ENCODE measurements at regions not wholly inside any gene's neighbourhood (a gene's known extent, or its start where the extent isn't known, plus 50 kb on each side); places are given as distances from the start of the nearest gene placed in this dataset.
"Not testable (repeated sequence)": the region's sequence is repeated elsewhere in the genome, so short reads cannot be mapped to it uniquely, and the experiment has no call there.

GRCh38 chr2:223269386-223269785 is 217.4 kb downstream of the KCNE4 start:
- Histone ChIP-seq H3K27me3 (no peaks in the 10 kb centered on the region), H3K9me3 (replicated peaks) (no peaks in the 10 kb centered on the region), H3K4me1 (no peaks in the 10 kb centered on the region), H3K4me3 (no peak overlapping the region), H3K27ac (no peak overlapping the region), H3K36me3 (no peaks in the 10 kb centered on the region)
- DNase-seq = no peak

- no peak for DNase-seq
- Histone ChIP-seq H3K4me3 (no peak overlapping the region), H3K4me1 (no peaks in the 10 kb centered on the region), H3K27me3 (no peaks in the 10 kb centered on the region), H3K36me3 (no peaks in the 10 kb centered on the region), H3K9me3 (replicated peaks) (no peaks in the 10 kb centered on the region), H3K27ac (no peak overlapping the region)
Observed at GRCh38 chr2:223270548-223270947, 218.6 kb downstream of the KCNE4 start.

DNA sequence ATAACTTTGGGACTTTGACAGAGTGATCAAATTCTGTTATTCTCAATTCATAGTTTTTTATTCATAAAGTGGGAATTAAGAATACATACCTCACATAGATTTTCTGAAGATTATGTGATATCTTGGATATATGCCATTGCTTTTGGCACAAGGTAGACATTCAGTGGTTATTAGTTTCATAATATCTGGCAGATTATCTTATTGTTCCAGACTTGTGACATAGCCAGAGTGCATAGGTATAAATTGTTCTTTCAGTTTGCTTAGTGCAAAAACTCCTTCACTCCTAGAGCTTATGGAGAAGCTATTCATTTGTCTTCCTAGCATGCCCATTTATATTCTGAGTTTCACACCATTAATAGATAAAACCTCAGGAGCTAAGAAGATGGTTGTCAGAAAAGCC is 222.0 kb downstream of the KCNE4 start:
- no peak overlapping the region for H3K4me3 ChIP-seq
- H3K36me3 ChIP-seq = no peaks in the 10 kb centered on the region
- no peaks in the 10 kb centered on the region for H3K27me3 ChIP-seq
- no peak for DNase-seq
- no peak overlapping the region for H3K27ac ChIP-seq
- no peaks in the 10 kb centered on the region for H3K9me3 ChIP-seq (replicated peaks)
- no peaks in the 10 kb centered on the region for H3K4me1 ChIP-seq

- no peak overlapping the region for H3K27ac ChIP-seq
- no peaks in the 10 kb centered on the region for H3K9me3 ChIP-seq (replicated peaks)
- H3K4me3 ChIP-seq = no peak overlapping the region
- H3K27me3 ChIP-seq = no peaks in the 10 kb centered on the region
- no peak for DNase-seq
- no peaks in the 10 kb centered on the region for H3K4me1 ChIP-seq
- no peaks in the 10 kb centered on the region for H3K36me3 ChIP-seq
Observed at GRCh38 chr2:223282221-223282620, 230.2 kb downstream of the KCNE4 start.

GRCh38 chr2:223283329-223283728 is 231.3 kb downstream of the KCNE4 start:
- Histone ChIP-seq H3K27me3 (no peaks in the 10 kb centered on the region), H3K9me3 (replicated peaks) (no peaks in the 10 kb centered on the region)

DNA sequence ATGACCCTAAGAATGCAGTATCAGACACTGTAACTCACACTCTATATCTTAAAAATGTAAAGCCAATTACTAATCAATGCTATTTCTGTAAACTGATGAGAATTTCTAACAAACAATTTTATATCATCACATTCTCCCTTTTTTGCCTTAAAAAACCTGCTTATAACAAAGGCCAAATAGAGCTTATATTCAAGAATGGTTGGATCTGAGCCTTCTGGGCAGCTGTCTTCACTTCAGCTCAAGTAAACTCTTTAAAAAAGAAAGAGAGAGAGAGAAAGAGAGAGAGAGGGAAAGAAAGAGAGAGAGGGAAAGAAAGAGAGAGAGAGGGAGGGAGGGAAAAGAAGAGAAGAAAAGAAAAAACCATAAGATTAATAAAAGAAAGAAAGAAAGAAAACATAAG is 231.8 kb downstream of the KCNE4 start:
- H3K27me3 ChIP-seq = no peaks in the 10 kb centered on the region
- no peaks in the 10 kb centered on the region for H3K4me1 ChIP-seq
- no peaks in the 10 kb centered on the region for H3K36me3 ChIP-seq
- DNase-seq = no peak
- no peak overlapping the region for H3K27ac ChIP-seq
- no peaks in the 10 kb centered on the region for H3K9me3 ChIP-seq (replicated peaks)
- no peak overlapping the region for H3K4me3 ChIP-seq

More at GRCh38 chr2:223283329-223283728, 231.3 kb downstream of the KCNE4 start:
- no peak for DNase-seq
- no peak overlapping the region for H3K4me3 ChIP-seq
- no peaks in the 10 kb centered on the region for H3K4me1 ChIP-seq
- no peak overlapping the region for H3K27ac ChIP-seq
- H3K36me3 ChIP-seq = no peaks in the 10 kb centered on the region

GRCh38 chr2:223285370-223286265 is 233.6 kb downstream of the KCNE4 start:
- H3K36me3 ChIP-seq = no peaks in the 10 kb centered on the region

DNA sequence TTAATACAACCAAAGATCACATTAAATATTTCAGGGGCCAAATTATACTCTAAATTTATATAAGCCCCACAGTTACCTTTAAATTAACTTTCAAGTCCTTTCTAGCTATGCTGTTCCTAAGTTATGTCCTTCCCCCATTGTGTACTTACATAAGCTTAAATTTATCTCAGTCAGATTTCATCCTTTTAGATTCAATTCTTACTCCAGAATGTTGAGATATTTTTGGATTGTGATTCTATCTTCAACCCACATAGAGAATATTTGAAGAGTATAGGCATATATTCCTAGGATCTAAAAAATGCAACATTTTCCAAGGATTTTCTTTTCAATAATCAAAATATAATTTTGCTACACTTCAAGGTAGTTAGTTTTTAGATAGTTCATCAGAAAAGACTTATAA is 242.8 kb downstream of the KCNE4 start:
- Histone ChIP-seq H3K27me3 (no peaks in the 10 kb centered on the region), H3K9me3 (replicated peaks) (no peaks in the 10 kb centered on the region), H3K27ac (no peak overlapping the region), H3K4me1 (no peaks in the 10 kb centered on the region), H3K36me3 (no peaks in the 10 kb centered on the region), H3K4me3 (no peak overlapping the region)
- no peak for DNase-seq

More at GRCh38 chr2:223285370-223286265, 233.6 kb downstream of the KCNE4 start:
- Histone ChIP-seq H3K4me1 (no peaks in the 10 kb centered on the region), H3K9me3 (replicated peaks) (no peaks in the 10 kb centered on the region), H3K4me3 (no peak overlapping the region), H3K27ac (no peak overlapping the region), H3K27me3 (no peaks in the 10 kb centered on the region)
- DNase-seq = no peak

- Histone ChIP-seq H3K27me3 (no peaks in the 10 kb centered on the region), H3K9me3 (replicated peaks) (no peaks in the 10 kb centered on the region), H3K4me1 (no peaks in the 10 kb centered on the region), H3K27ac (no peak overlapping the region), H3K4me3 (no peak overlapping the region), H3K36me3 (no peaks in the 10 kb centered on the region)
- no peak for DNase-seq
Observed at GRCh38 chr2:223297788-223298187, 245.8 kb downstream of the KCNE4 start.

GRCh38 chr2:223298329-223298728 is 246.3 kb downstream of the KCNE4 start:
- not testable (repeated sequence) for H3K4me3 ChIP-seq; H3K36me3 ChIP-seq; H3K27ac ChIP-seq; H3K27me3 ChIP-seq; H3K4me1 ChIP-seq; H3K9me3 ChIP-seq (replicated peaks); DNase-seq

DNA sequence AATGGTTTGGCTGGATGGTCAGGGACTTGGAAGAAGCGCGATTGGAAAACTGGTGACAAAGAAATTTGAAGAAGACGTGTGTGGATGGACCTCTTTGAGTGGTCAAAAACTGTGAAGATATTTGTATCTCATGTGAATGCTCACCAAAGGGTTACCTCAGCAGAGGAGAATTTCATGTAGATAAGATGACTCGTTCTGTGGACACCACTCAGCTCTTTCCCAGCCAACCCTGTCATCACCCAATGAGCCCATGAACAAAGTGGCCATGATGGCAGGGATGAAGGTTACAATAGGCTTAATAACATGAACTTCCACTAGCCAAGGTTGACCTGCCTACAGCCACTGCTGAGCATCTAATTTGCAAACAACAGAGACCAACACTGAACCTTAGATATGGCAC is 248.3 kb downstream of the KCNE4 start:
- H3K4me1 ChIP-seq = no peaks in the 10 kb centered on the region

DNA sequence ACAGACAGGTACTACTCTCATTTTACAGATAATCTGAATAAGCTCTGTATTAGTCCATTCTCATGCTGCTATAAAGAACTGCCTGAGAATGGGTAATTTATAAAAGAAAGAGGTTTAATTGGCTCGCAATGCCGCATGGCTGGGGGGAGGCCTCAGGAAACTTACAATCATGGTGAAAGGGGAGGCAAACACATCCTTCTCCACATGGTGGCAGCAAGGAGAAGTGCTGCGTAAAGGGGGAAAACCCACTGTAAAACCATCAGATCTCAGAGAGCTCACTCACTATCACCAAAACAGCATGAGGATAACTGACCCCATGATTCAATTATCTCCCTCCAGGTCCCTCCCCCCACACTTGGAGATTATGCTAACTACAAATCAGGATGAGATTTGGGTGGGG is 254.4 kb downstream of the KCNE4 start:
- Histone ChIP-seq H3K9me3 (replicated peaks) (no peaks in the 10 kb centered on the region), H3K27me3 (no peaks in the 10 kb centered on the region)
- peak; percentile 11 to 33 for DNase-seq

More for the DNA sequence above, 248.3 kb downstream of the KCNE4 start:
- H3K27ac ChIP-seq = no peak overlapping the region
- H3K27me3 ChIP-seq = no peaks in the 10 kb centered on the region
- no peaks in the 10 kb centered on the region for H3K36me3 ChIP-seq
- no peak overlapping the region for H3K4me3 ChIP-seq
- H3K9me3 ChIP-seq (replicated peaks) = no peaks in the 10 kb centered on the region
- no peak for DNase-seq

GRCh38 chr2:223311889-223312680 is 260.1 kb downstream of the KCNE4 start:
- Histone ChIP-seq H3K36me3 (no peaks in the 10 kb centered on the region), H3K27ac (no peak overlapping the region), H3K4me1 (no peaks in the 10 kb centered on the region), H3K27me3 (peaks cover 5% of the 10 kb centered on the region; the same call in 1 of the 2 replicates), H3K9me3 (replicated peaks) (no peaks in the 10 kb centered on the region), H3K4me3 (no peak overlapping the region)
- DNase-seq = no peak

More for the DNA sequence above, 254.4 kb downstream of the KCNE4 start:
- no peaks in the 10 kb centered on the region for H3K4me1 ChIP-seq
- no peak overlapping the region for H3K4me3 ChIP-seq
- no peaks in the 10 kb centered on the region for H3K36me3 ChIP-seq
- no peak overlapping the region for H3K27ac ChIP-seq

DNA sequence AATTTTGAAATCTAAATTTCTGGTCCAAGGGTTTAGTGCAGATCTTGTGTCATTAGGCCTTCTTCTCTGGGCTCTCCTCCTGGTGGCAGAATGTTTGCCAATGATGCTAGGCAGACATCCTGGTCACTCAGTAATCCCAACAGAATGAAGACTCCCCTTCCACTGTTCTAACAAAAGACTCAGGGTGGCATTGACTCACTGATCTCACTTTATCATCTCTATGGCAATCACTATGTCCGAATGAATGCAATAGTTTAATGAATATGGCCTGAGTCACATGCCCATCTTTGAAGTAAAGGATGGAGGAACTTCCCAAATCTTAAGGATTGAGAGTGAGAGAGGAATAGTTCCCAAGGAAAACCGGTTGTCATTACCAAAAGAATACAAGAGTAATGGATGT is 261.1 kb downstream of the KCNE4 start:
- Histone ChIP-seq H3K4me3 (no peak overlapping the region), H3K27ac (no peak overlapping the region), H3K36me3 (no peaks in the 10 kb centered on the region), H3K4me1 (no peaks in the 10 kb centered on the region), H3K9me3 (replicated peaks) (no peaks in the 10 kb centered on the region), H3K27me3 (peaks cover 5% of the 10 kb centered on the region; the same call in 1 of the 2 replicates)
- no peak for DNase-seq

GRCh38 chr2:223314811-223315210 is 262.8 kb downstream of the KCNE4 start:
- no peaks in the 10 kb centered on the region for H3K4me1 ChIP-seq
- no peaks in the 10 kb centered on the region for H3K36me3 ChIP-seq
- no peaks in the 10 kb centered on the region for H3K9me3 ChIP-seq (replicated peaks)
- no peak overlapping the region for H3K27ac ChIP-seq
- peaks cover 5% of the 10 kb centered on the region; the same call in 1 of the 2 replicates for H3K27me3 ChIP-seq
- no peak overlapping the region for H3K4me3 ChIP-seq
- no peak for DNase-seq

Measured in SJCRH30 (cell line).